HG03103 (cell line): ENCODE measurements at regions not wholly inside any gene's neighbourhood (a gene's known extent, or its start where the extent isn't known, plus 50 kb on each side); places are given as distances from the start of the nearest gene placed in this dataset.
"Not testable (repeated sequence)": the region's sequence is repeated elsewhere in the genome, so short reads cannot be mapped to it uniquely, and the experiment has no call there.

ENCODE experiments used
- ATAC-seq: cut with Tn5 transposase; IDR thresholded peaks from one replicate; pipeline ENCODE4 v1.9.1; 2021; ENCODE audit warnings: low read depth; ENCODE audit not compliant: unreplicated experiment

GRCh38 chr2:204386668-204387067 is 158.6 kb upstream of the PARD3B start:
- ATAC-seq, result no peak

GRCh38 chr2:204389120-204389519 is 156.2 kb upstream of the PARD3B start:
- ATAC-seq, result no peak

- no peak for ATAC-seq
Measured at GRCh38 chr2:204389856-204390255, 155.4 kb upstream of the PARD3B start.

GRCh38 chr2:204395539-204395938 is 149.7 kb upstream of the PARD3B start:
- no peak for ATAC-seq

GRCh38 chr2:204401114-204401513 is 144.2 kb upstream of the PARD3B start:
- no peak for ATAC-seq

GRCh38 chr2:204407204-204408014 is 137.9 kb upstream of the PARD3B start:
- no peak for ATAC-seq

- ATAC-seq, result not testable (repeated sequence)
Measured at GRCh38 chr2:204412782-204413181, 132.5 kb upstream of the PARD3B start.

- no peak for ATAC-seq
Measured at GRCh38 chr2:204415406-204416181, 129.7 kb upstream of the PARD3B start.

- ATAC-seq, result no peak
Measured at GRCh38 chr2:204416236-204416635, 129.0 kb upstream of the PARD3B start.

- no peak for ATAC-seq
Measured at GRCh38 chr2:204425821-204426220, 119.5 kb upstream of the PARD3B start.

- no peak for ATAC-seq
Measured at GRCh38 chr2:204428675-204429074, 116.6 kb upstream of the PARD3B start.

GRCh38 chr2:204431529-204431928 is 113.7 kb upstream of the PARD3B start:
- ATAC-seq, result no peak

GRCh38 chr2:204432196-204432595 is 113.1 kb upstream of the PARD3B start:
- ATAC-seq, result no peak

GRCh38 chr2:204434660-204435462 is 110.4 kb upstream of the PARD3B start:
- ATAC-seq, result no peak

- no peak for ATAC-seq
Measured at GRCh38 chr2:204436230-204436629, 109.0 kb upstream of the PARD3B start.

- no peak for ATAC-seq
Measured at GRCh38 chr2:204437408-204437807, 107.9 kb upstream of the PARD3B start.

GRCh38 chr2:204437815-204438756 is 107.2 kb upstream of the PARD3B start:
- no peak for ATAC-seq

GRCh38 chr2:204441316-204441715 is 104.0 kb upstream of the PARD3B start:
- no peak for ATAC-seq

GRCh38 chr2:204445149-204445548 is 100.1 kb upstream of the PARD3B start:
- no peak for ATAC-seq

- ATAC-seq, result no peak
Measured at GRCh38 chr2:204447722-204448121, 97.6 kb upstream of the PARD3B start.
